ENCODE measurements at regions not wholly inside any gene's neighbourhood (a gene's known extent, or its start where the extent isn't known, plus 50 kb on each side); places are given as distances from the start of the nearest gene placed in this dataset.

DNA sequence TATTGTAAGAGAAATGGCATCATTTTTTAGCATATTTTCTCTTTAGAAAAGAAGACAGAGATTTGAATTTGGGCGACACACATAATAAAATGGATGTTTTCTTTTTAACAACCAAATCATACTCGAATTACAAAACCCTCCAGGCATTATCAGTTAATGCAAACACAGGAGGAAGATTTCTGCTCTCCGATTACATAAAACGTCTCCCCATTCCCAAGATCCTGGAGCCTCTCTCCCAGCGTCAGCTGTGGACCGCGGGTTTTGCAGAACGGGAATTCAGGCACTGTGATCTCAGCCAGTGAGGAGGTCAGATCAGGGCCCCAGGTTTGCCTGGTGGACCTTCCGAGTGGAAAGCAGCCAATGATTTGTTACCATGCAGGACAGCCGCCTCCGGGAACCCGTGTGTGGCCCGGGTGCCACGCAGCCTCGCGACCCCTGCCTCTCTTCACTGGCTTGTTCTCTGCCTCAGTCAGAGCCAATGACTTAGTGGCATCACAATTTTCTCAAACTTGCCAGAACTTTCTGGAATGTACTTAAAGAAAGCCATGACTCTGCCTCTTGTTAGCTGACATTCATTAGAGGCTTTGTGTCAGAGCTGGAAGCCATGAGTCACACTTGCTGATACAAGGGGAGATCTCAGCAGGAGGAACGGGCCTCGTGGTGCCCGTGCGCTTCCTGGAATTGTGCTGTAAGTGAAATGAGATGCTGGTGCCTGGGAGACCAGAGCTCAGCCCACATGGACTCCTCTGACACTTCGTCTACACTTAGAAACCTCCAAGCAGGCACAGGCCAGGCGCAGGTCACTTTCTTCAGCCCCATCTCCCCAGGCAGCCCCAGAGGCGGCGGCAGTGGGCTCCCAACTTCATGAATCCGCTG, 246.1 kb downstream of the KLF6 start:
- H3K36me3 ChIP-seq (ENCODE audit: insufficient read depth, low read length): no peaks in the 10 kb centered on the region
- DNase-seq (ENCODE audit: low read depth, low spot score): no peak
- H3K9me3 ChIP-seq (ENCODE audit: low read depth, low read length): no peaks in the 10 kb centered on the region
- TF ChIP-seq POLR2AphosphoS5 (IDR thresholded peaks at IDR 0.05; ENCODE audit: borderline replicate concordance, low read depth, low read length) (no peak), FOXP2 (optimal IDR thresholded peaks at IDR 0.05; ENCODE audit: control extremely low read depth, extremely low read length, insufficient read depth) (no peak), EZH2 (IDR thresholded peaks at IDR 0.05) (no peak)
- H3K27ac ChIP-seq: no peak overlapping the region
- H3K4me3 ChIP-seq: no peak overlapping the region
- H3K9ac ChIP-seq (ENCODE audit: insufficient read length): no peak overlapping the region

DNA sequence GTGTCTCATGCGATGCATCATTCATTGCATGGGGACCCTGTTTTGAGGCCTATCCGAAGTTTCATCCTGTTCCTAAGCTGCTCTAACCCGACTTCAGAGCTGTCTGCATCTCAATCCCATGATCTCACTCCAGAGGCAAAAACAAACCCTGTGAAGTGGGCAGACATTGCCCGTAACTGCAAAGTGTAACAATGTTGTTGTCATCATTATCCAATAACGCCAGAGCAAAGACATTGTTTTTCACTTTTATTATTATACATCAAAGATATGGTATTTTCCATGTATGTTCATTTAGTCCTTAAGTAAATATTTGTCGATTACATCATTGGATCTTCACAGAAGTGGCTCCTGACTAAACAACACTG, 246.7 kb downstream of the KLF6 start:
- H3K9ac ChIP-seq (ENCODE audit: insufficient read length): no peak overlapping the region
- DNase-seq (ENCODE audit: low read depth, low spot score): no peak
- TF ChIP-seq POLR2AphosphoS5 (IDR thresholded peaks at IDR 0.05; ENCODE audit: borderline replicate concordance, low read depth, low read length) (no peak), FOXP2 (optimal IDR thresholded peaks at IDR 0.05; ENCODE audit: control extremely low read depth, extremely low read length, insufficient read depth) (no peak), EZH2 (IDR thresholded peaks at IDR 0.05) (no peak)
- H3K36me3 ChIP-seq (ENCODE audit: insufficient read depth, low read length): no peaks in the 10 kb centered on the region
- H3K4me3 ChIP-seq: no peak overlapping the region
- no peak overlapping the region for H3K27ac ChIP-seq
- no peaks in the 10 kb centered on the region for H3K9me3 ChIP-seq (ENCODE audit: low read depth, low read length)

DNA sequence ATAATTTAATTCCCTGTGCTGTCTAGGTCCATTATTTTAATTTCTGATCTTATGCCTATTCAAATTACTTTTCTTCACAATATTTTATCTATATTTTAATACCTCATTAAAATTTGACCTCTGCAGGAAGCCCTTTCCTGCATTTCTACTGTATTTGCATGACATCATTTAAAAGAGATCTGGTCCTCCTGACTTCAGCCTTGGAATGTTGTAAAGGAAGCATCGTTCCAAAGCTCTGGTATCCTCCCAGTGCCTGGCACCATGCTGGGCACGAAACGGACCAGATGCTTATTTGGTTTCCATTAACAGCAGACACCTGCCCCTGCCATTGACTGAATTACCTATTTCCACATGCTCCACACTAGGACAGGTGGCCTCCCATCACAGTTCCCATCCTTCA, 247.5 kb downstream of the KLF6 start:
- TF ChIP-seq FOXP2 (optimal IDR thresholded peaks at IDR 0.05; ENCODE audit: control extremely low read depth, extremely low read length, insufficient read depth) (no peak), POLR2AphosphoS5 (IDR thresholded peaks at IDR 0.05; ENCODE audit: borderline replicate concordance, low read depth, low read length) (no peak), EZH2 (IDR thresholded peaks at IDR 0.05) (no peak)
- no peak overlapping the region for H3K4me3 ChIP-seq
- H3K9me3 ChIP-seq (ENCODE audit: low read depth, low read length): no peaks in the 10 kb centered on the region
- H3K9ac ChIP-seq (ENCODE audit: insufficient read length): no peak overlapping the region
- DNase-seq (ENCODE audit: low read depth, low spot score): no peak
- no peak overlapping the region for H3K27ac ChIP-seq
- no peaks in the 10 kb centered on the region for H3K36me3 ChIP-seq (ENCODE audit: insufficient read depth, low read length)

- Histone ChIP-seq H3K9ac (ENCODE audit: insufficient read length) (no peak overlapping the region), H3K27ac (no peak overlapping the region), H3K9me3 (ENCODE audit: low read depth, low read length) (no peaks in the 10 kb centered on the region), H3K4me3 (no peak overlapping the region), H3K36me3 (ENCODE audit: insufficient read depth, low read length) (no peaks in the 10 kb centered on the region)
- no peak for TF ChIP-seq EZH2 (IDR thresholded peaks at IDR 0.05)
- DNase-seq (ENCODE audit: low read depth, low spot score): no peak
These were observed 250.0 kb downstream of the KLF6 start for GRCh38 chr10:3535001-3535400.

GRCh38 chr10:3534433-3534832, 250.6 kb downstream of the KLF6 start:
- no peak for DNase-seq (ENCODE audit: low read depth, low spot score)
- no peak overlapping the region for H3K9ac ChIP-seq (ENCODE audit: insufficient read length)
- H3K4me3 ChIP-seq: no peak overlapping the region
- no peak overlapping the region for H3K27ac ChIP-seq
- TF ChIP-seq POLR2AphosphoS5 (IDR thresholded peaks at IDR 0.05; ENCODE audit: borderline replicate concordance, low read depth, low read length): no peak
- TF ChIP-seq EZH2 (IDR thresholded peaks at IDR 0.05): no peak
- no peak for TF ChIP-seq FOXP2 (optimal IDR thresholded peaks at IDR 0.05; ENCODE audit: control extremely low read depth, extremely low read length, insufficient read depth)
- no peaks in the 10 kb centered on the region for H3K9me3 ChIP-seq (ENCODE audit: low read depth, low read length)
- H3K36me3 ChIP-seq (ENCODE audit: insufficient read depth, low read length): no peaks in the 10 kb centered on the region

DNA sequence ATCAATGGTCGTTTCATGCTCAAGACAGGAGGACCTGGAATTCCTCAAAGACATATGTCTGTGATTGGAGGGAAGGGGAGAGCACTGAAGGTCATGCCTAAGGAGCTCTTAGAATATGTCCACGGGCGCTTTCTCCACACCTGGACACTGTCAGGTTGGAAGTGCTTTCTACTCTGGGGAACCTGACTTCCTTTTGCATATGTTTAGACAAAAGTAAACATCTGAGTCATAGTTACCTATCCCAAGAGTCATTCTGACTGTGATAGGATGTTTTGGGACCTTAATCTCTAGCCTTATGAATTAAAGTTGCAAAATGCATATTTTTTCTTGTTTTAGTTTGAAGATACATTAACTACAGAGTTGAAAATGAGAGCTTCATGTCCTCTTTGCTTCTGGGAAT, 251.7 kb downstream of the KLF6 start:
- H3K9me3 ChIP-seq (ENCODE audit: low read depth, low read length): no peaks in the 10 kb centered on the region
- no peak overlapping the region for H3K27ac ChIP-seq
- no peak overlapping the region for H3K9ac ChIP-seq (ENCODE audit: insufficient read length)
- no peak overlapping the region for H3K4me3 ChIP-seq
- TF ChIP-seq FOXP2 (optimal IDR thresholded peaks at IDR 0.05; ENCODE audit: control extremely low read depth, extremely low read length, insufficient read depth) (no peak), POLR2AphosphoS5 (IDR thresholded peaks at IDR 0.05; ENCODE audit: borderline replicate concordance, low read depth, low read length) (no peak), EZH2 (IDR thresholded peaks at IDR 0.05) (no peak)
- no peak for DNase-seq (ENCODE audit: low read depth, low spot score)
- no peaks in the 10 kb centered on the region for H3K36me3 ChIP-seq (ENCODE audit: insufficient read depth, low read length)

GRCh38 chr10:3532644-3533043, 252.4 kb downstream of the KLF6 start:
- Histone ChIP-seq H3K27ac (no peak overlapping the region), H3K36me3 (ENCODE audit: insufficient read depth, low read length) (no peaks in the 10 kb centered on the region), H3K9me3 (ENCODE audit: low read depth, low read length) (no peaks in the 10 kb centered on the region), H3K4me3 (no peak overlapping the region), H3K9ac (ENCODE audit: insufficient read length) (no peak overlapping the region)
- DNase-seq (ENCODE audit: low read depth, low spot score): no peak
- no peak for TF ChIP-seq POLR2AphosphoS5 (IDR thresholded peaks at IDR 0.05; ENCODE audit: borderline replicate concordance, low read depth, low read length)
- TF ChIP-seq EZH2 (IDR thresholded peaks at IDR 0.05): no peak
- TF ChIP-seq FOXP2 (optimal IDR thresholded peaks at IDR 0.05; ENCODE audit: control extremely low read depth, extremely low read length, insufficient read depth): no peak

GRCh38 chr10:3531670-3532069, 253.3 kb downstream of the KLF6 start:
- no peaks in the 10 kb centered on the region for H3K9me3 ChIP-seq (ENCODE audit: low read depth, low read length)
- H3K9ac ChIP-seq (ENCODE audit: insufficient read length): no peak overlapping the region
- no peak for TF ChIP-seq POLR2AphosphoS5 (IDR thresholded peaks at IDR 0.05; ENCODE audit: borderline replicate concordance, low read depth, low read length)
- TF ChIP-seq EZH2 (IDR thresholded peaks at IDR 0.05): no peak
- no peak for TF ChIP-seq FOXP2 (optimal IDR thresholded peaks at IDR 0.05; ENCODE audit: control extremely low read depth, extremely low read length, insufficient read depth)
- H3K4me3 ChIP-seq: no peak overlapping the region
- H3K36me3 ChIP-seq (ENCODE audit: insufficient read depth, low read length): no peaks in the 10 kb centered on the region
- H3K27ac ChIP-seq: no peak overlapping the region
- no peak for DNase-seq (ENCODE audit: low read depth, low spot score)
